BE2C (cell line): ENCODE measurements at regions not wholly inside any gene's neighbourhood (a gene's known extent, or its start where the extent isn't known, plus 50 kb on each side); places are given as distances from the start of the nearest gene placed in this dataset.

ENCODE experiments used
- DNase-seq: peaks from one replicate; pipeline ENCODE4 v3.0.0-alpha.2; 2020
- H3K27me3 ChIP-seq: fragments of 250-450 bp; sonication (Bioruptor Pico); 2 replicates; pipeline ENCODE4 v1.5.1; 2020; ENCODE audit warnings: mild to moderate bottlenecking
- H3K36me3 ChIP-seq: fragments of 250-450 bp; sonication (Bioruptor Pico); 2 replicates; pipeline ENCODE4 v1.5.1; 2020; ENCODE audit warnings: mild to moderate bottlenecking
- H3K4me1 ChIP-seq: fragments of 250-450 bp; sonication (Bioruptor Pico); 2 replicates; pipeline ENCODE4 v1.5.1; 2020
- H3K4me3 ChIP-seq: 2 replicates; pipeline ENCODE4 v1.5.1; 2011; ENCODE audit warnings: low read depth, low read length
- H3K9me3 ChIP-seq: fragments of 250-450 bp; sonication (Bioruptor Pico); 2 replicates; pipeline ENCODE4 v1.5.1; 2020
- TF ChIP-seq, protein P1 (sequence below): IDR thresholded peaks from 2 replicates; pipeline ENCODE4 v1.5.1; 2012; ENCODE audit warnings: mild to moderate bottlenecking, low read depth, low read length

DNA sequence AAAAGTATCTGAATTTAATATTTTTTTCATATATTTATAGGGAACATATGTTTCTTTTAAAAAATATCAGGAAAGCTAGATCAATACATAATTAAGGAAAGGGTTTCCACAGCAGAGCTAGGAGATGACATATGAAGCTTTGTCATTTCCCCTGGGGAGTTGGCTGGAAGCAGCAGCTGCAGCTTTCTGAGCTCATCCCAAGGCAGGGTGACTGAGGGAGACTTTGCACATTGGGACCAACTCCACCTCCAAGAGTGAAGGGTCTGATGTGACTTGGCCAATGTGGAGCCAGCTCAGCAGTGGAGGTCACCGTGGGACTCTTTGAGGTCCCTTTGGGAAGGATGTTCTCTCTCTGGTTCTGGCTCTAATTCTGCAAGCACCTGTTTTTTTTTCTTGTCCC lies 315.1 kb downstream of the RDH14 start:
- Histone ChIP-seq H3K4me1 (no peaks in the 10 kb centered on the region), H3K27me3 (no peaks in the 10 kb centered on the region), H3K9me3 (no peaks in the 10 kb centered on the region), H3K4me3 (no peak overlapping the region), H3K36me3 (no peaks in the 10 kb centered on the region)
- TF ChIP-seq, protein P1, sequence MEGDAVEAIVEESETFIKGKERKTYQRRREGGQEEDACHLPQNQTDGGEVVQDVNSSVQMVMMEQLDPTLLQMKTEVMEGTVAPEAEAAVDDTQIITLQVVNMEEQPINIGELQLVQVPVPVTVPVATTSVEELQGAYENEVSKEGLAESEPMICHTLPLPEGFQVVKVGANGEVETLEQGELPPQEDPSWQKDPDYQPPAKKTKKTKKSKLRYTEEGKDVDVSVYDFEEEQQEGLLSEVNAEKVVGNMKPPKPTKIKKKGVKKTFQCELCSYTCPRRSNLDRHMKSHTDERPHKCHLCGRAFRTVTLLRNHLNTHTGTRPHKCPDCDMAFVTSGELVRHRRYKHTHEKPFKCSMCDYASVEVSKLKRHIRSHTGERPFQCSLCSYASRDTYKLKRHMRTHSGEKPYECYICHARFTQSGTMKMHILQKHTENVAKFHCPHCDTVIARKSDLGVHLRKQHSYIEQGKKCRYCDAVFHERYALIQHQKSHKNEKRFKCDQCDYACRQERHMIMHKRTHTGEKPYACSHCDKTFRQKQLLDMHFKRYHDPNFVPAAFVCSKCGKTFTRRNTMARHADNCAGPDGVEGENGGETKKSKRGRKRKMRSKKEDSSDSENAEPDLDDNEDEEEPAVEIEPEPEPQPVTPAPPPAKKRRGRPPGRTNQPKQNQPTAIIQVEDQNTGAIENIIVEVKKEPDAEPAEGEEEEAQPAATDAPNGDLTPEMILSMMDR = no peak
- no peak for DNase-seq

DNA sequence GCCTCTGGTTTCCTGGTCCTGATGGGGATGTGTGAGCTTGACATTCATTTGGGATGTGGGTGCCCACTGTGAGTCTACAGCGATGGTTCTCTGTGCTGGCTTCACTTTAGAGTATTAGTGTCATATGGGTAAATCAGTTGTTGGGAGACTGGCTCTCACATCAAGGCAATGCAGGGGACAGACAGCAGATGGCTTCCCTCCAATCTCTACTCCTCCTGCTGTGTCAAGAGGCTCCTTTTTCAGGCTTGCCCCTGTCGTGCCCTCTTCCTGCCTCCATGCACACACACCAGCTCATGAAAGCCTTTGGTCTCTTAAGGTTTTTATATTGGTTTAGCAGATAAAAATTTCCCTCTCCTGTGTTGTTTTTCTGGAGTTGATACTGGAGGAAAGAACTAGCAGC lies 315.6 kb downstream of the RDH14 start:
- Histone ChIP-seq H3K9me3 (no peaks in the 10 kb centered on the region), H3K27me3 (no peaks in the 10 kb centered on the region), H3K4me3 (no peak overlapping the region), H3K36me3 (no peaks in the 10 kb centered on the region), H3K4me1 (no peaks in the 10 kb centered on the region)
- TF ChIP-seq, protein P1 = no peak
- no peak for DNase-seq

DNA sequence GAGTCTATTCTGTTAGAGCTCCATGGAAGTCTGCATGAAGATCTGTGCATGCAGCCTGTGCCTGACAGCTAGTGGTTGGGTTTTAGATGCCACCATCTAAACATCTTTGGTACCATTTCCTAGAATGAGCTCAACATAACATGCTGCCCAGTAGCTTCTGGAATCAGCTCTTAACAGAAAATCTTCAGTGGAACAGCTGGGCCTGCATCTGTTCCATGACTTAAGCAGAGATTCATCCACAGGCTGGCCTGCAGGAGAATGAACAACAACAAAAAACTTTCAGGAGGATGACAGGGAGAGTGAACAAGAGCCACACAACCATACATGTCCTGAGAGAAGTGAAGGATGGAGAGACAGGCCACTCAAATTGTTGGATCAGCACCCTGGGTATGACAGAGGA lies 316.6 kb downstream of the RDH14 start:
- Histone ChIP-seq H3K9me3 (no peaks in the 10 kb centered on the region), H3K4me3 (no peak overlapping the region), H3K4me1 (no peaks in the 10 kb centered on the region), H3K27me3 (no peaks in the 10 kb centered on the region), H3K36me3 (no peaks in the 10 kb centered on the region)
- TF ChIP-seq, protein P1 = no peak
- DNase-seq = no peak

DNA sequence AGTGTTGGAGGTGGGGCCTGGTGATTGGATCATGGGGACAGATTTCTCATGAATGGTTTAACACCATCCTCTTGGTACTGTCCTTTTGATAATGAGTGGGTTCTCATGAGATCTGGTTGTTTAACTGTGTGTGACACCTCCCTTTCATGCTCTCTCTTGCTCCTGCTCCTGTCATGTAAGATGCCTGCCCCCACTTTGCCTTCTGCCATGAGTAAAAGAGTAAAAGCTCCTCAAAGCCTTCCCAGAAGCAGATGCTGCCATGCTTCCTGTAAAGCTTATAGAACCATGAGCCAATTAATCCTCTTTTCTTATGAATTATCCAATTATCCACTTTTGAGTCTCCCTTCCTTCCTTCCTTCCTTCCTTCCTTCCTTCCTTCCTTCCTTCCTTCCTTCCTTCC lies 317.7 kb downstream of the RDH14 start:
- TF ChIP-seq, protein P1 = no peak
- Histone ChIP-seq H3K4me3 (no peak overlapping the region), H3K9me3 (no peaks in the 10 kb centered on the region), H3K36me3 (no peaks in the 10 kb centered on the region), H3K27me3 (no peaks in the 10 kb centered on the region), H3K4me1 (no peaks in the 10 kb centered on the region)
- DNase-seq = no peak

DNA sequence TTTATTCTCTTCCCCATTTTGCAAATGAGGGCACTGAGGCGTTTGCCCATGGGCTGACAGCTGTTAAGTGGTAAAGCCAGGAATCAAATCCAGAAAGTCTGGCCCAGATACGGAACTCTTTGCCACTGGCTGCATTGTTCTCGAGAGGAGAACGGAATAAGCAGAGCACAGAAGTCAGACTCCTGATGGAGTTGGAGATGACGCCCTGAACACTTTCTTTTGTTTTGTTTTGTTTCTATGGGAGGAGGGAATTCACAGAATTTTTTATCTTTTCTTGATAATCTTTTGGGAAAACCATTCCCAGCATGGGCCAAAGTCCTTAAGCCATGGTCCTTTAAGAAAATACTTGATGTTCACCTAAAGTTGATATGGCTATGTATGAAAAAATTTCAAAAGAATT lies 322.2 kb downstream of the RDH14 start:
- Histone ChIP-seq H3K9me3 (no peaks in the 10 kb centered on the region), H3K36me3 (no peaks in the 10 kb centered on the region), H3K4me1 (no peaks in the 10 kb centered on the region), H3K4me3 (no peak overlapping the region), H3K27me3 (no peaks in the 10 kb centered on the region)
- TF ChIP-seq, protein P1 = no peak
- DNase-seq = no peak

DNA sequence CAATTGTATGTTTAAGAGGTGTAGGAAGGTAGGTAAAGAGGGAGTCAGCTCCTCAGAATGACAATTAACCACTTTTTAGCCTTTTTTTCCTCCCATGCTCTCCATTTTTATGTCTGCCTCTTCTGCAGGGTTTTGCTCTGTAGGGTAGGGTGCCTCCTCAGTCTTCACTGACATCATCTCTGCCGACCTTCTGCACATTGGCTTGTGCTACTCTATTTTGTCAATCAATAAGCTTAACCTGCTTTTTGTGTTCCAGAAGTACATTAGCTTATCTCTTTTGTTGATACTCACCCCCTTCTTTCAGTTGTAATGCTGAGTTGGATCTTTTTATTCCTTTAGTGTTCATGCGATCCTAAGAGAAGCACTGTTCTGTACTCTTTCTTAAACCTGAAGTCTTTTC lies 323.2 kb downstream of the RDH14 start:
- no peaks in the 10 kb centered on the region for H3K27me3 ChIP-seq
- H3K4me1 ChIP-seq = no peaks in the 10 kb centered on the region
- no peaks in the 10 kb centered on the region for H3K36me3 ChIP-seq
- no peak for DNase-seq
- no peaks in the 10 kb centered on the region for H3K9me3 ChIP-seq
- TF ChIP-seq, protein P1 = no peak
- no peak overlapping the region for H3K4me3 ChIP-seq
